ENCODE measurements at regions not wholly inside any gene's neighbourhood (a gene's known extent, or its start where the extent isn't known, plus 50 kb on each side); places are given as distances from the start of the nearest gene placed in this dataset.

DNA sequence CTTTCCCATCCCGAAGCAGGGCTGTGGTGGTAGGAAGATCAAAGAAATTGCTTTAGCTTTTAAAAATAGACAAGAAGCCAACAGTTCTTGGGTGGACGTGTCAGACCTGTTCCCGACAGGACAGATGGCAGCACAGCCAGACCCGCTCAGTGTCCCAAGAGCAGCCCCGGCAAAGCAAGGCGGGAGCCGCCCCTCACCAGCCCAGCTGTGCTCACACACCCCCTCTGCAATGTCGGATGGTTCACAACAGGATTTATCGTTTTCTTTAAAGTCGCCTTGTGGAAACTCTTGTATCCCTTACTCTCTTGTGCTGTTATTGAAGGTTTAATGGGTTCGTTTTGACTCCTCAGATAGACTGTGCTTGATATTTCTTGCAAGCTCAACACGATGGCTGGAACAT is 302.4 kb downstream of the THBS2 start:
- Histone ChIP-seq H3K27me3 (ENCODE audit: control insufficient read depth, insufficient read depth, low read length) (no peaks in the 10 kb centered on the region), H3K36me3 (ENCODE audit: control insufficient read depth, insufficient read depth, low read length) (no peaks in the 10 kb centered on the region), H3K4me1 (ENCODE audit: control insufficient read depth, insufficient read depth, low read length) (no peaks in the 10 kb centered on the region), H3K27ac (ENCODE audit: low read length) (no peak overlapping the region), H3K9me3 (ENCODE audit: control insufficient read depth, insufficient read depth, low read length) (no peaks in the 10 kb centered on the region), H3K4me3 (ENCODE audit: low read length) (no peak overlapping the region)
- ATAC-seq = no peak
- no peak for DNase-seq
- intact Hi-C loops (cut with micrococcal nuclease) = loop anchor here (10.0 kb wide), 1 partner anchor 1574 kb away; no protein-coding TSS in a partner anchor
- Mint-ChIP-seq H3K36me3 (no peaks in the 10 kb centered on the region), H3K4me1 (peaks cover 2 to 3% of the 10 kb centered on the region in 2 donors), H3K27ac (no peak overlapping the region), H3K9me3 (no peaks in the 10 kb centered on the region), H3K27me3 (ENCODE audit: low read depth in 2 of 2) (peaks cover 5 to 16% of the 10 kb centered on the region in 2 donors), H3K4me3 (no peak overlapping the region)
- WGBS (ENCODE audit: insufficient coverage) = 93% methylated on average over 11 of the region's 12 CpGs
- TF ChIP-seq, protein P1, sequence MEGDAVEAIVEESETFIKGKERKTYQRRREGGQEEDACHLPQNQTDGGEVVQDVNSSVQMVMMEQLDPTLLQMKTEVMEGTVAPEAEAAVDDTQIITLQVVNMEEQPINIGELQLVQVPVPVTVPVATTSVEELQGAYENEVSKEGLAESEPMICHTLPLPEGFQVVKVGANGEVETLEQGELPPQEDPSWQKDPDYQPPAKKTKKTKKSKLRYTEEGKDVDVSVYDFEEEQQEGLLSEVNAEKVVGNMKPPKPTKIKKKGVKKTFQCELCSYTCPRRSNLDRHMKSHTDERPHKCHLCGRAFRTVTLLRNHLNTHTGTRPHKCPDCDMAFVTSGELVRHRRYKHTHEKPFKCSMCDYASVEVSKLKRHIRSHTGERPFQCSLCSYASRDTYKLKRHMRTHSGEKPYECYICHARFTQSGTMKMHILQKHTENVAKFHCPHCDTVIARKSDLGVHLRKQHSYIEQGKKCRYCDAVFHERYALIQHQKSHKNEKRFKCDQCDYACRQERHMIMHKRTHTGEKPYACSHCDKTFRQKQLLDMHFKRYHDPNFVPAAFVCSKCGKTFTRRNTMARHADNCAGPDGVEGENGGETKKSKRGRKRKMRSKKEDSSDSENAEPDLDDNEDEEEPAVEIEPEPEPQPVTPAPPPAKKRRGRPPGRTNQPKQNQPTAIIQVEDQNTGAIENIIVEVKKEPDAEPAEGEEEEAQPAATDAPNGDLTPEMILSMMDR (IDR thresholded peaks at IDR 0.05) = no peak

DNA sequence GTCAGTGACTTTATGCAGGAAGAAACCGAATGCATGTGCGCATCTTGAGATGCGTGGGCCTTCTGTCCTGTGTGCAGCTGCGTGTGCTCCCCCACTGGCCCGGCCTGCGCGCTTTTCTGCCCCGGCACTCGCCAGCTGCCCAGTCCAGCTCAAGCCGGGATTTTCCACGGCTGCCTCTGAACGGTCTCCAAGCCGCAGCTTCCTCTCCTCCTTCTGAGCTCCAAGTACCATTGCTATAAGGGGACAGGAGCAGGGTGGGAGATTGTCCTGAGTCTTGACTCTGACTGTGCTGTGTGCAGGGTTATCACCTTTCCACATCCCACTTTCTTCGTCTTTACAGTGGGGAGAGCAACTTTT is 302.8 kb downstream of the THBS2 start:
- Histone ChIP-seq H3K27me3 (ENCODE audit: control insufficient read depth, insufficient read depth, low read length) (no peaks in the 10 kb centered on the region), H3K27ac (ENCODE audit: low read length) (no peak overlapping the region), H3K4me1 (ENCODE audit: control insufficient read depth, insufficient read depth, low read length) (no peaks in the 10 kb centered on the region), H3K4me3 (ENCODE audit: low read length) (no peak overlapping the region), H3K9me3 (ENCODE audit: control insufficient read depth, insufficient read depth, low read length) (no peaks in the 10 kb centered on the region), H3K36me3 (ENCODE audit: control insufficient read depth, insufficient read depth, low read length) (no peaks in the 10 kb centered on the region)
- Mint-ChIP-seq H3K36me3 (no peaks in the 10 kb centered on the region), H3K27ac (no peak overlapping the region), H3K27me3 (ENCODE audit: low read depth in 2 of 2) (peaks cover 5 to 16% of the 10 kb centered on the region in 2 donors), H3K4me3 (no peak overlapping the region), H3K9me3 (no peaks in the 10 kb centered on the region), H3K4me1 (no peaks in the 10 kb centered on the region)
- TF ChIP-seq, protein P1 (IDR thresholded peaks at IDR 0.05) = no peak
- intact Hi-C loops (cut with micrococcal nuclease) = loop anchor here (10.0 kb wide), 1 partner anchor 1574 kb away; no protein-coding TSS in a partner anchor
- DNase-seq = no peak
- no peak for ATAC-seq
- 93% methylated on average over 13 of the region's 14 CpGs for WGBS (ENCODE audit: insufficient coverage)

DNA sequence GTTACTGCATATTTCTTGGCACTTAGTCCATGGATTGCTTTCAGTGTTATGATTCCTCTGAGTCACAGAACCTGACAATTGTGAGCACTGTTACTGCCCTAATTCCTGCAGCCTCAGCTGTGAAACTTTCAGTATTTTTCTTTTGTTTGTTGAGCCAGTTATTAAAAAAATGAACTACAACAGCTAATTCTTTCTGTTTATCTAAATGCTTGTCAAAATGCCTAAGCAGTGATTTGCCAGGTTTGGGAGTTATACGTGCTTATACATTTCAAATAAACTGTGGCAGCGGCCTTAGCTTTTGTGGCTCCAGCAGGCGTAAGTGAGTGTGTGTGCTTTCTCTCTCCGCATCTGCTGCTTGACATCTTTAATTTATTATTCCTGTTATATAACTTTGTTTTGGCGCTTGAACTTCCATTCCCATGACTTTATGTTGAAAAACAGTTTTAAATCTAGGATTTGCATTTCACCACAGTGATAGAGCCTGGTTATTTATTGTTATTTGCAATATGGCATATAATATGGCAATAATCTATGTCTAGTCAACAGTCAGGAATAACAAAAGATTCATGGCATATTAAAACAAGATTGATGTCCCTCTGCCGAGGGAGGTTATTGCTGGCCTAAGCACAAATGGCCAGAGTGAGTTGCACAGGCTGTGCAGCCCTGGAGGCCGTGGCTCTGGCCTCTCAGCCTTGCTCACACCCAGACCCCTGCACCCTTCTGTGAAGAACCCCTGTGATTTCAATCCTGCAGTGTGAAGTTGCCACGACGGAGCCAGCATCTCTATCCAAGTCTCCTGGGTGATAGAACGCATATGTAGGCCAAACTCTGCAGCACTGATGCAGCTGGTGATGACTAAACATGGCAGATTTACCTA is 303.4 kb downstream of the THBS2 start:
- TF ChIP-seq, protein P1 (IDR thresholded peaks at IDR 0.05) = no peak
- H3K4me1 Mint-ChIP-seq = no peaks in the 10 kb centered on the region
- Histone ChIP-seq H3K36me3 (ENCODE audit: control insufficient read depth, insufficient read depth, low read length) (no peaks in the 10 kb centered on the region), H3K27ac (ENCODE audit: low read length) (no peak overlapping the region), H3K27me3 (ENCODE audit: control insufficient read depth, insufficient read depth, low read length) (no peaks in the 10 kb centered on the region), H3K4me1 (ENCODE audit: control insufficient read depth, insufficient read depth, low read length) (no peaks in the 10 kb centered on the region), H3K4me3 (ENCODE audit: low read length) (no peak overlapping the region), H3K9me3 (ENCODE audit: control insufficient read depth, insufficient read depth, low read length) (no peaks in the 10 kb centered on the region)
- H3K9me3 Mint-ChIP-seq = no peaks in the 10 kb centered on the region
- peaks cover 5 to 14% of the 10 kb centered on the region in 2 donors for H3K27me3 Mint-ChIP-seq (ENCODE audit: low read depth in 2 of 2)
- DNase-seq (no peak), ATAC-seq (no peak)
- no peak overlapping the region for H3K27ac Mint-ChIP-seq
- intact Hi-C loops (cut with micrococcal nuclease) = loop anchor here (10.0 kb wide), 1 partner anchor 1575 kb away; no protein-coding TSS in a partner anchor
- no peak overlapping the region for H3K4me3 Mint-ChIP-seq
- no peaks in the 10 kb centered on the region for H3K36me3 Mint-ChIP-seq
- WGBS (ENCODE audit: insufficient coverage) = 70% methylated on average over 8 of the region's 10 CpGs

Measured in natural killer cell (primary cell).